Caco-2 (cell line): ENCODE measurements at regions not wholly inside any gene's neighbourhood (a gene's known extent, or its start where the extent isn't known, plus 50 kb on each side); places are given as distances from the start of the nearest gene placed in this dataset.

Source experiments
- BruUV-seq: library from RNA; stranded (reverse); fragments of 400-500 nt; replicated peaks from 2 replicates; lab custom pipeline; 2021; lab: Mats Ljungman, UMichigan
- CTCF ChIA-PET: fragments of 300-600 bp; sonication (Branson Sonifier 250); formaldehyde crosslinking; loops from one replicate; lab custom pipeline; 2022; ENCODE audit warnings: antibody characterized with exemption; lab: Charles Lee
- POLR2A ChIA-PET: fragments of 300-600 bp; sonication (Branson Sonifier 250); formaldehyde crosslinking; loops from one replicate; lab custom pipeline; 2022; ENCODE audit warnings: antibody characterized with exemption; lab: Charles Lee
- DNase-seq, 2 experiments: peaks; one replicate each; pipeline versions ENCODE4 v3.0.0 to v3.0.0-alpha.2; 2020 to 2022
- H3K27me3 ChIP-seq: replicated peaks from 2 replicates; pipeline ENCODE4 v1.6.0; 2011; ENCODE audit warnings: low read length; ENCODE audit not compliant: control insufficient read depth, insufficient read depth
- H3K36me3 ChIP-seq: 2 replicates; pipeline ENCODE4 v1.5.1; 2011; ENCODE audit warnings: low read length; ENCODE audit not compliant: control insufficient read depth, insufficient read depth
- H3K4me1 ChIP-seq: fragments of 250-450 bp; sonication (Bioruptor Pico); 2 replicates; pipeline ENCODE4 v1.5.1; 2020; ENCODE audit warnings: mild to moderate bottlenecking
- H3K4me3 ChIP-seq: 2 replicates; pipeline ENCODE4 v1.5.1; 2011; ENCODE audit warnings: low read depth, mild to moderate bottlenecking, control low read depth, low read length
- H3K9me3 ChIP-seq: fragments of 250-450 bp; sonication (Bioruptor Pico); 2 replicates; pipeline ENCODE4 v1.5.1; 2020; ENCODE audit warnings: mild to moderate bottlenecking, moderate library complexity
- H3K27ac Mint-ChIP-seq: one replicate; pipeline ENCODE4 v1.8.0; 2022; ENCODE audit warnings: mixed read lengths; ENCODE audit not compliant: unreplicated experiment
- H3K27me3 Mint-ChIP-seq: one replicate; pipeline ENCODE4 v1.8.0; 2022; ENCODE audit warnings: mixed read lengths; ENCODE audit not compliant: insufficient read depth, unreplicated experiment
- H3K36me3 Mint-ChIP-seq: one replicate; pipeline ENCODE4 v1.8.0; 2022; ENCODE audit warnings: mild to moderate bottlenecking, mixed read lengths; ENCODE audit not compliant: insufficient read depth, unreplicated experiment
- H3K4me1 Mint-ChIP-seq: one replicate; pipeline ENCODE4 v1.8.0; 2022; ENCODE audit warnings: low read depth, mixed read lengths; ENCODE audit not compliant: unreplicated experiment
- H3K4me3 Mint-ChIP-seq: one replicate; pipeline ENCODE4 v1.8.0; 2022; ENCODE audit warnings: mild to moderate bottlenecking, moderate library complexity, mixed read lengths; ENCODE audit not compliant: unreplicated experiment
- H3K9me3 Mint-ChIP-seq: one replicate; pipeline ENCODE4 v1.8.0; 2022; ENCODE audit warnings: mixed read lengths; ENCODE audit not compliant: unreplicated experiment
- CTCF ChIP-seq, 2 experiments: fragments of 200-600 bp in 1 of 2; IDR thresholded peaks; 1 replicate in 1 of 2; 2 replicates in 1 of 2; pipeline versions ENCODE4 v1.5.1 to v1.8.0; 2011 to 2022; ENCODE audit warnings: antibody characterized with exemption in 1 of 2, control low read depth in 1 of 2, inconsistent platforms in 1 of 2, low read depth in 1 of 2, low read length in 1 of 2, mild to moderate bottlenecking in 1 of 2, moderate library complexity in 1 of 2; ENCODE audit not compliant: insufficient read depth in 1 of 2, severe bottlenecking in 1 of 2, unreplicated experiment in 1 of 2
- intact Hi-C: fragments of 100-400 bp; cut with micrococcal nuclease; formaldehyde crosslinking; loops from one replicate; pipeline ENCODE4 v1.10.0; 2022; ENCODE audit not compliant: unreplicated experiment

- H3K4me3 ChIP-seq = no peak overlapping the region
- intact Hi-C loops = no loop called here
- no peak for DNase-seq
- POLR2A ChIA-PET = no interaction called here
- no peak for TF ChIP-seq CTCF (IDR thresholded peaks at IDR 0.05; ENCODE audit: insufficient read depth in 1 of 2, low read depth in 1 of 2, low read length in 1 of 2, severe bottlenecking in 1 of 2, unreplicated experiment in 1 of 2)
- Mint-ChIP-seq H3K4me3 (no peak overlapping the region), H3K27me3 (peaks cover 3% of the 10 kb centered on the region), H3K9me3 (no peaks in the 10 kb centered on the region), H3K36me3 (no peaks in the 10 kb centered on the region), H3K4me1 (no peaks in the 10 kb centered on the region), H3K27ac (no peak overlapping the region)
- no peaks in the 10 kb centered on the region for H3K4me1 ChIP-seq
- CTCF ChIA-PET = no interaction called here
- BruUV-seq = no TSS peak
- no peaks in the 10 kb centered on the region for H3K36me3 ChIP-seq
- no peaks in the 10 kb centered on the region for H3K9me3 ChIP-seq
- H3K27me3 ChIP-seq = no peaks in the 10 kb centered on the region
These were observed 211.2 kb downstream of the CPEB2 start for GRCh38 chr4:15213302-15213970.

GRCh38 chr4:15215109-15215508, 212.7 kb upstream of the C1QTNF7 start:
- no peaks in the 10 kb centered on the region for H3K36me3 ChIP-seq
- H3K27me3 ChIP-seq = no peaks in the 10 kb centered on the region
- TF ChIP-seq CTCF (IDR thresholded peaks at IDR 0.05; ENCODE audit: insufficient read depth in 1 of 2, low read depth in 1 of 2, low read length in 1 of 2, severe bottlenecking in 1 of 2, unreplicated experiment in 1 of 2) = no peak
- DNase-seq = no peak
- Mint-ChIP-seq H3K9me3 (no peaks in the 10 kb centered on the region), H3K4me1 (no peaks in the 10 kb centered on the region), H3K27me3 (peaks cover 3% of the 10 kb centered on the region), H3K27ac (no peak overlapping the region), H3K4me3 (no peak overlapping the region), H3K36me3 (no peaks in the 10 kb centered on the region)
- ChIA-PET CTCF (no interaction called here), POLR2A (no interaction called here)
- intact Hi-C loops = no loop called here
- H3K9me3 ChIP-seq = no peaks in the 10 kb centered on the region
- no peaks in the 10 kb centered on the region for H3K4me1 ChIP-seq
- no TSS peak for BruUV-seq
- no peak overlapping the region for H3K4me3 ChIP-seq

GRCh38 chr4:15226203-15226602, 201.6 kb upstream of the C1QTNF7 start:
- no peak for TF ChIP-seq CTCF (IDR thresholded peaks at IDR 0.05; ENCODE audit: insufficient read depth in 1 of 2, low read depth in 1 of 2, low read length in 1 of 2, severe bottlenecking in 1 of 2, unreplicated experiment in 1 of 2)
- CTCF ChIA-PET = no interaction called here

More at GRCh38 chr4:15226203-15226602, 201.6 kb upstream of the C1QTNF7 start:
- no peak for DNase-seq
- no peaks in the 10 kb centered on the region for H3K36me3 Mint-ChIP-seq
- no peaks in the 10 kb centered on the region for H3K4me1 ChIP-seq
- peaks cover 8% of the 10 kb centered on the region for H3K27me3 Mint-ChIP-seq
- no peaks in the 10 kb centered on the region for H3K9me3 Mint-ChIP-seq
- intact Hi-C loops = no loop called here
- BruUV-seq = no TSS peak
- no peaks in the 10 kb centered on the region for H3K4me1 Mint-ChIP-seq
- H3K27me3 ChIP-seq = no peaks in the 10 kb centered on the region
- H3K27ac Mint-ChIP-seq = no peak overlapping the region
- POLR2A ChIA-PET = no interaction called here
- no peaks in the 10 kb centered on the region for H3K36me3 ChIP-seq
- no peaks in the 10 kb centered on the region for H3K9me3 ChIP-seq
- H3K4me3 ChIP-seq = no peak overlapping the region
- no peak overlapping the region for H3K4me3 Mint-ChIP-seq
